ENCODE measurements at regions not wholly inside any gene's neighbourhood (a gene's known extent, or its start where the extent isn't known, plus 50 kb on each side); places are given as distances from the start of the nearest gene placed in this dataset.
"Not testable (repeated sequence)": the region's sequence is repeated elsewhere in the genome, so short reads cannot be mapped to it uniquely, and the experiment has no call there.

GRCh38 chr4:45437381-45437780 lies 686.5 kb downstream of the GABRG1 start:
- Histone ChIP-seq H3K4me2 (no peak overlapping the region), H3K27ac (no peak overlapping the region), H3K9ac (no peak overlapping the region), H3K4me3 (IDR thresholded peaks at IDR 0.05; ENCODE audit: insufficient read depth, low read depth, low read length) (no peak overlapping the region), H3K36me3 (ENCODE audit: insufficient read depth) (no peaks in the 10 kb centered on the region), H3K79me2 (ENCODE audit: insufficient read depth, low read depth) (no peaks in the 10 kb centered on the region), H3K27me3 (ENCODE audit: insufficient read depth, low read depth) (no peaks in the 10 kb centered on the region), H2AFZ (ENCODE audit: low read depth) (no peak overlapping the region), H3K4me1 (ENCODE audit: low read depth, poor library complexity, severe bottlenecking) (no peaks in the 10 kb centered on the region), H4K20me1 (ENCODE audit: insufficient read depth) (no peaks in the 10 kb centered on the region)
- TF ChIP-seq, protein P1, sequence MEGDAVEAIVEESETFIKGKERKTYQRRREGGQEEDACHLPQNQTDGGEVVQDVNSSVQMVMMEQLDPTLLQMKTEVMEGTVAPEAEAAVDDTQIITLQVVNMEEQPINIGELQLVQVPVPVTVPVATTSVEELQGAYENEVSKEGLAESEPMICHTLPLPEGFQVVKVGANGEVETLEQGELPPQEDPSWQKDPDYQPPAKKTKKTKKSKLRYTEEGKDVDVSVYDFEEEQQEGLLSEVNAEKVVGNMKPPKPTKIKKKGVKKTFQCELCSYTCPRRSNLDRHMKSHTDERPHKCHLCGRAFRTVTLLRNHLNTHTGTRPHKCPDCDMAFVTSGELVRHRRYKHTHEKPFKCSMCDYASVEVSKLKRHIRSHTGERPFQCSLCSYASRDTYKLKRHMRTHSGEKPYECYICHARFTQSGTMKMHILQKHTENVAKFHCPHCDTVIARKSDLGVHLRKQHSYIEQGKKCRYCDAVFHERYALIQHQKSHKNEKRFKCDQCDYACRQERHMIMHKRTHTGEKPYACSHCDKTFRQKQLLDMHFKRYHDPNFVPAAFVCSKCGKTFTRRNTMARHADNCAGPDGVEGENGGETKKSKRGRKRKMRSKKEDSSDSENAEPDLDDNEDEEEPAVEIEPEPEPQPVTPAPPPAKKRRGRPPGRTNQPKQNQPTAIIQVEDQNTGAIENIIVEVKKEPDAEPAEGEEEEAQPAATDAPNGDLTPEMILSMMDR (conservative IDR thresholded peaks at IDR 0.05; ENCODE audit: low read depth, low read length): no peak

DNA sequence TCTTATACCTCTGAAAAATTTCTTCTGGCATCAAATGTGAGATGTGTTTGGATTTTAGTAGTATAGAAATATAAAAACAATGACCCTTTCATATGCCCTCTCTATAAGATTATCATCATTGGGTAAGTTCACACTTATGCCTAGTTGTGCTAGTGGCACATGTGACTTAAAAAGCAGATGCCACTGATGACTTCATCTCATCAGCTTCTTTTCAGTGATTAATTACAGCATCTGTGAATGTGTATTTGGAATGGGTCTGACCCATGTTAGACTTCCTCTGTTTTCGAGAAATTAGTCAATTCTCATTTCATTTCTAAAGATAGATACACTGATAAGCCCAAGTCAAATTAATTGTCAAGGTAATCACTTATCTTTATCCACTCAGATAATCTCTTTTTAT lies 698.7 kb downstream of the GABRG1 start:
- H3K27me3 ChIP-seq (ENCODE audit: insufficient read depth, low read depth): no peaks in the 10 kb centered on the region
- no peaks in the 10 kb centered on the region for H4K20me1 ChIP-seq (ENCODE audit: insufficient read depth)
- no peak overlapping the region for H3K4me2 ChIP-seq
- no peak overlapping the region for H3K9ac ChIP-seq
- H3K79me2 ChIP-seq (ENCODE audit: insufficient read depth, low read depth): no peaks in the 10 kb centered on the region
- TF ChIP-seq, protein P1 (conservative IDR thresholded peaks at IDR 0.05; ENCODE audit: low read depth, low read length): no peak
- no peaks in the 10 kb centered on the region for H3K36me3 ChIP-seq (ENCODE audit: insufficient read depth)
- H2AFZ ChIP-seq (ENCODE audit: low read depth): no peak overlapping the region
- H3K4me3 ChIP-seq (IDR thresholded peaks at IDR 0.05; ENCODE audit: insufficient read depth, low read depth, low read length): no peak overlapping the region
- no peaks in the 10 kb centered on the region for H3K4me1 ChIP-seq (ENCODE audit: low read depth, poor library complexity, severe bottlenecking)
- H3K27ac ChIP-seq: no peak overlapping the region

GRCh38 chr4:45423896-45424295 lies 697.5 kb upstream of the GNPDA2 start:
- H3K4me2 ChIP-seq: no peak overlapping the region
- no peak overlapping the region for H3K9ac ChIP-seq
- H3K27ac ChIP-seq: no peak overlapping the region
- H3K4me1 ChIP-seq (ENCODE audit: low read depth, poor library complexity, severe bottlenecking): no peaks in the 10 kb centered on the region
- H3K27me3 ChIP-seq (ENCODE audit: insufficient read depth, low read depth): no peaks in the 10 kb centered on the region
- no peaks in the 10 kb centered on the region for H4K20me1 ChIP-seq (ENCODE audit: insufficient read depth)
- no peaks in the 10 kb centered on the region for H3K36me3 ChIP-seq (ENCODE audit: insufficient read depth)
- no peaks in the 10 kb centered on the region for H3K79me2 ChIP-seq (ENCODE audit: insufficient read depth, low read depth)
- no peak overlapping the region for H3K4me3 ChIP-seq (IDR thresholded peaks at IDR 0.05; ENCODE audit: insufficient read depth, low read depth, low read length)
- no peak overlapping the region for H2AFZ ChIP-seq (ENCODE audit: low read depth)
- TF ChIP-seq, protein P1 (conservative IDR thresholded peaks at IDR 0.05; ENCODE audit: low read depth, low read length): no peak

DNA sequence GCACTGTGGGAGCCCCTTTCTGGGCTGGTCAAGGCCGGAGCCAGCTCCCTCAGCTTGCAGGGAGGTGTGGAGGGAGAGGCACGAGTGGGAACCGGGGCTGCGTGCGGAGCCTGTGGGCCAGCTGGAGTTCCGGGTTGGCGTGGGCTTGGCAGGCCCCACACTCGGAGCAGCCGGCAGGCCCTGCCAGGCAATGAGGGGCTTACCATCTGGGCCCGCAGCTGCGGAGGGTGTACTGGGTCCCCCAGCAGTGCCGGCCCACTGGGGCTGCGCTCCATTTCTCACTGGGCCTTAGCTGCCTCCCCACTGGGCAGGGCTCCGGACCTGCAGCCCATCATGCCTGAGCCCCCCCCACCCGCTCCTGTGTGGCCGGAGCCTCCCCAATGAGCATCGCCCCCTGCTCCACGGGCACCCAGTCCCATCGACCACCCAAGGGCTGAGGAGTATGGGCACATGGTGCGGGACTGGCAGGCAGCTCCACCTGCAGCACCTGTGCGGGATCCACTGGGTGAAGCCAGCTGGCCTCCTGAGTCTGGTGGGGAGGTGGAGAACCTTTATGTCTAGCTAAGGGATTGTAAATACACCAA lies 693.8 kb upstream of the GNPDA2 start:
- not testable (repeated sequence) for H3K27me3 ChIP-seq (ENCODE audit: insufficient read depth, low read depth); H3K4me3 ChIP-seq (IDR thresholded peaks at IDR 0.05; ENCODE audit: insufficient read depth, low read depth, low read length); H3K79me2 ChIP-seq (ENCODE audit: insufficient read depth, low read depth); H3K4me2 ChIP-seq; H3K4me1 ChIP-seq (ENCODE audit: low read depth, poor library complexity, severe bottlenecking); H4K20me1 ChIP-seq (ENCODE audit: insufficient read depth); H2AFZ ChIP-seq (ENCODE audit: low read depth); H3K27ac ChIP-seq; H3K36me3 ChIP-seq (ENCODE audit: insufficient read depth); H3K9ac ChIP-seq

DNA sequence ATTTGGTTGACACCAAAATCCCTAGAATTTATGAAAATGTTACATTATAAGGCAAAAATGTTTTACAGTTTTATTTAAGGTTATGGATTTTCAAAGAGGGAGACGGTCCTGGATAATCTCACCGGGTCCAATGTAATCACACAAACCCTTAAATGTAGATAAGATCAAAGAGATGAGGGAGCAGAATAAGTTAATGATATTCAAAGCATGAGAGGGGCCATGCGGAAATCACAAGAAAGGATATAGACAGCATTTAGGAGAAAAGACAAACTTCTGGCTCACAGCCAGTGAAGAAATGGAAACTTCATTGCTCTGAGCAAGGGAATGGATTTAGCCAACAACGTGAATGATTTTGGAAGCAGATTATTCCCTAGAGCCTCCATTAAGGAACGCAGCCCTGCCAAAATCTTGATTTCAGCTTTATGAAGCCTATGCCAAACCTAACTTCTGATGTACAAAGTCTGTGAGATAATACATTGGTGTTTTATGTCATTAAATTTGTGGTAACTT lies 684.4 kb upstream of the GNPDA2 start:
- H3K27ac ChIP-seq: no peak overlapping the region
- no peaks in the 10 kb centered on the region for H3K79me2 ChIP-seq (ENCODE audit: insufficient read depth, low read depth)
- H3K4me1 ChIP-seq (ENCODE audit: low read depth, poor library complexity, severe bottlenecking): no peaks in the 10 kb centered on the region
- no peaks in the 10 kb centered on the region for H4K20me1 ChIP-seq (ENCODE audit: insufficient read depth)
- no peak overlapping the region for H3K4me2 ChIP-seq
- H2AFZ ChIP-seq (ENCODE audit: low read depth): no peak overlapping the region
- no peaks in the 10 kb centered on the region for H3K27me3 ChIP-seq (ENCODE audit: insufficient read depth, low read depth)
- H3K36me3 ChIP-seq (ENCODE audit: insufficient read depth): no peaks in the 10 kb centered on the region
- TF ChIP-seq, protein P1 (conservative IDR thresholded peaks at IDR 0.05; ENCODE audit: low read depth, low read length): no peak
- no peak overlapping the region for H3K9ac ChIP-seq
- no peak overlapping the region for H3K4me3 ChIP-seq (IDR thresholded peaks at IDR 0.05; ENCODE audit: insufficient read depth, low read depth, low read length)

Data from KMS-11 (cell line).